SK-N-SH (cell line): ENCODE measurements at regions not wholly inside any gene's neighbourhood (a gene's known extent, or its start where the extent isn't known, plus 50 kb on each side); places are given as distances from the start of the nearest gene placed in this dataset.

Experiments
- CTCF ChIA-PET: fragments of 300-600, 350-600 bp; formaldehyde crosslinking; extraction: SDS; loops from one replicate; lab custom pipeline; 2021; lab: Yijun Ruan, JAX
- POLR2A ChIA-PET: fragments of 350-600 bp; sonication (Branson Sonifier 250); formaldehyde crosslinking; extraction: SDS; loops from one replicate; lab custom pipeline; 2020; ENCODE audit warnings: antibody characterized with exemption, inconsistent platforms; lab: Yijun Ruan, JAX
- DNase-seq: peaks from one replicate; pipeline ENCODE4 v3.0.0; 2012
- H2AFZ ChIP-seq: fragments of 200-600 bp; sonication (generic); 2 replicates; pipeline ENCODE4 v1.8.1; 2016; ENCODE audit warnings: antibody characterized with exemption, mild to moderate bottlenecking, low read depth
- H3F3A ChIP-seq: fragments of 200-600 bp; sonication (generic); replicated peaks from 2 replicates; pipeline ENCODE3; 2016; ENCODE audit warnings: antibody characterized with exemption, mild to moderate bottlenecking; ENCODE audit not compliant: insufficient read depth
- H3K27ac ChIP-seq, 2 experiments: fragments of 200-500 bp in 1 of 2; fragments of 200-600 bp in 1 of 2; sonication (Bioruptor generic) in 1 of 2; sonication (generic), shearing (Covaris generic) in 1 of 2; 2 replicates each; pipeline versions ENCODE4 v1.5.1 to v1.6.1; 2014 to 2016; ENCODE audit warnings: low read depth in 2 of 2, inconsistent platforms in 1 of 2, low read length in 1 of 2, mild to moderate bottlenecking in 1 of 2, mixed read lengths in 1 of 2
- H3K27me3 ChIP-seq: fragments of 200-600 bp; sonication (generic), shearing (Covaris generic); 2 replicates; pipeline ENCODE4 v1.6.1; 2016; ENCODE audit warnings: mixed run types; ENCODE audit not compliant: insufficient read depth
- H3K36me3 ChIP-seq, 2 experiments: fragments of 200-500 bp in 1 of 2; fragments of 200-600 bp in 1 of 2; sonication (Bioruptor generic) in 1 of 2; sonication (generic) in 1 of 2; replicated peaks in 1 of 2; 2 replicates each; pipeline versions ENCODE3 to v1.5.1; 2014 to 2016; ENCODE audit warnings: low read length in 1 of 2, mild to moderate bottlenecking in 1 of 2; ENCODE audit not compliant: insufficient read depth in 2 of 2, control insufficient read depth in 1 of 2
- H3K4me1 ChIP-seq, 2 experiments: fragments of 200-500 bp in 1 of 2; fragments of 200-600 bp in 1 of 2; sonication (Bioruptor generic) in 1 of 2; sonication (generic), shearing (Covaris generic) in 1 of 2; 2 replicates each; pipeline versions ENCODE4 v1.5.1 to v1.6.1; 2014 to 2016; ENCODE audit warnings: low read depth in 1 of 2, low read length in 1 of 2, mixed run types in 1 of 2; ENCODE audit not compliant: insufficient read depth in 2 of 2, control insufficient read depth in 1 of 2
- H3K4me2 ChIP-seq: fragments of 200-600 bp; sonication (generic), shearing (Covaris generic); 2 replicates; pipeline ENCODE4 v1.6.1; 2017; ENCODE audit warnings: mixed run types
- H3K4me3 ChIP-seq, 2 experiments: fragments of 200-500 bp in 1 of 2; fragments of 200-600 bp in 1 of 2; sonication (Bioruptor generic) in 1 of 2; sonication (generic), shearing (Covaris generic) in 1 of 2; 2 replicates each; pipeline versions ENCODE4 v1.5.1 to v1.8.1; 2014 to 2016; ENCODE audit warnings: low read depth in 2 of 2, inconsistent platforms in 1 of 2, low read length in 1 of 2, mild to moderate bottlenecking in 1 of 2, mixed read lengths in 1 of 2, moderate library complexity in 1 of 2
- H3K79me2 ChIP-seq: fragments of 200-600 bp; sonication (generic); 2 replicates; pipeline ENCODE4 v1.8.1; 2017; ENCODE audit warnings: mild to moderate bottlenecking; ENCODE audit not compliant: insufficient read depth
- H3K9ac ChIP-seq: fragments of 200-600 bp; sonication (generic); 2 replicates; pipeline ENCODE4 v1.6.1; 2017; ENCODE audit warnings: mixed run types
- H3K9me2 ChIP-seq: fragments of 200-600 bp; sonication (generic); 2 replicates; pipeline ENCODE4 v1.6.1; 2017; ENCODE audit warnings: mixed run types
- H3K9me3 ChIP-seq: fragments of 200-600 bp; sonication (generic); 2 replicates; pipeline ENCODE4 v1.6.1; 2017; ENCODE audit warnings: mixed run types, mild to moderate bottlenecking, moderate library complexity
- H4K20me1 ChIP-seq: fragments of 200-600 bp; sonication (generic); 2 replicates; pipeline ENCODE4 v1.6.1; 2017; ENCODE audit warnings: mild to moderate bottlenecking, mixed run types; ENCODE audit not compliant: insufficient read depth
- ELF1 ChIP-seq: IDR thresholded peaks from 2 replicates; pipeline ENCODE4 v1.4.0; 2012
- EP300 ChIP-seq, 2 experiments: IDR thresholded peaks; 2 replicates each; pipeline versions ENCODE4 v1.4.0 to v1.6.1; 2012; ENCODE audit warnings: borderline replicate concordance in 1 of 2, low read depth in 1 of 2, low read length in 1 of 2
- FOSL2 ChIP-seq: IDR thresholded peaks from 2 replicates; pipeline ENCODE4 v1.4.0; 2012; ENCODE audit warnings: low read depth, mild to moderate bottlenecking, moderate library complexity, borderline replicate concordance
- FOXJ3 ChIP-seq: sonication (generic); formaldehyde crosslinking; IDR thresholded peaks from 2 replicates; pipeline ENCODE4 v1.5.1; 2020; ENCODE audit warnings: mild to moderate bottlenecking, missing genetic modification reagents
- JUND ChIP-seq: IDR thresholded peaks from 2 replicates; pipeline ENCODE4 v1.4.0; 2012
- MAX ChIP-seq: IDR thresholded peaks from 2 replicates; pipeline ENCODE4 v1.4.0; 2012; ENCODE audit warnings: low read depth
- NFIC ChIP-seq: IDR thresholded peaks from 2 replicates; pipeline ENCODE4 v1.4.0; 2012; ENCODE audit warnings: borderline replicate concordance
- PBX3 ChIP-seq: IDR thresholded peaks from 2 replicates; pipeline ENCODE4; 2012
- POLR2AphosphoS5 ChIP-seq: IDR thresholded peaks from 2 replicates; pipeline ENCODE4 v1.6.1; 2012; ENCODE audit warnings: low read depth, low read length
- RXRA ChIP-seq: IDR thresholded peaks from 2 replicates; pipeline ENCODE4 v1.4.0; 2012; ENCODE audit warnings: low read depth, mild to moderate bottlenecking, borderline replicate concordance
- TAF1 ChIP-seq: IDR thresholded peaks from 2 replicates; pipeline ENCODE4 v1.6.1; 2012; ENCODE audit warnings: low read depth, mild to moderate bottlenecking, low read length, moderate library complexity, borderline replicate concordance
- TCF12 ChIP-seq: IDR thresholded peaks from 2 replicates; pipeline ENCODE4 v1.4.0; 2012
- USF2 ChIP-seq: fragments of 150-350 bp; IDR thresholded peaks from 2 replicates; pipeline ENCODE4 v1.6.1; 2017; ENCODE audit warnings: antibody characterized with exemption, low read length, low read depth, borderline replicate concordance
- YY1 ChIP-seq: IDR thresholded peaks from 2 replicates; pipeline ENCODE4 v1.4.0; 2012; ENCODE audit warnings: low read depth, mild to moderate bottlenecking
- WGBS: methylation state at CpG from one replicate; pipeline ENCODE4 v1.1.6; 2017; ENCODE audit warnings: low lambda C conversion rate; 5-methylcytosine and 5-hydroxymethylcytosine counted together

- CTCF ChIA-PET, result interaction anchor here (1.0 to 1.6 kb wide), 4 partner anchors 10 to 350 kb away, joined by 3 to 8 read pairs (median 4); no protein-coding TSS in a partner anchor
- Histone ChIP-seq H3K4me3 (no peak overlapping the region), H3K79me2 (no peaks in the 10 kb centered on the region), H3K9ac (peak overlapping the region; percentile 8; the same call in 1 of the 2 replicates), H3K36me3 (no peaks in the 10 kb centered on the region), H3K27ac (peak overlapping the region in 1 of 2 experiments; percentile 71; a peak in 2 of 4 replicates), H3K9me2 (no peaks in the 10 kb centered on the region), H3K27me3 (no peaks in the 10 kb centered on the region), H3K9me3 (no peaks in the 10 kb centered on the region), H3K4me2 (peak overlapping the region; percentile 42), H2AFZ (no peak overlapping the region; the same call in 1 of the 2 replicates), H4K20me1 (no peaks in the 10 kb centered on the region), H3F3A (peaks cover 13% of the 10 kb centered on the region)
- DNase-seq, result no peak
- 72% methylated on average over 2 of the region's 2 CpGs for WGBS
- POLR2A ChIA-PET, result no interaction called here
- TF ChIP-seq TCF12 (peak; percentile 14), JUND (peak; percentile 34; the same call in 1 of the 2 replicates), FOXJ3 (no peak), PBX3 (peak; percentile 74), RXRA (peak; percentile 36; the same call in 1 of the 2 replicates), POLR2AphosphoS5 (no peak), NFIC (peak; percentile 43; the same call in 1 of the 2 replicates)
- TF ChIP-seq, all 33 proteins: peak for 5
- H3K4me1 ChIP-seq, result peaks cover 0 to 28% of the 10 kb centered on the region in 2 experiments; a peak in 3 of 4 replicates
Measured at GRCh38 chr2:37472959-37473358, 128.5 kb downstream of the QPCT start.

GRCh38 chr2:37476411-37476810 is 132.0 kb downstream of the QPCT start:
- Histone ChIP-seq H3K4me3 (no peak overlapping the region), H3K9me2 (no peaks in the 10 kb centered on the region), H3K27ac (no peak overlapping the region), H3K9me3 (no peaks in the 10 kb centered on the region), H4K20me1 (no peaks in the 10 kb centered on the region), H3K4me1 (peaks cover 0 to 31% of the 10 kb centered on the region in 2 experiments; a peak in 3 of 4 replicates), H3K27me3 (no peaks in the 10 kb centered on the region), H3K4me2 (no peak overlapping the region), H2AFZ (no peak overlapping the region), H3K79me2 (no peaks in the 10 kb centered on the region), H3F3A (peaks cover 11% of the 10 kb centered on the region), H3K36me3 (no peaks in the 10 kb centered on the region), H3K9ac (no peak overlapping the region)
- WGBS, result 84% methylated on average over 4 of the region's 4 CpGs
- POLR2A ChIA-PET, result interaction anchor here (0.6 kb wide), 1 partner anchor 391 kb away, joined by 3 read pairs; no protein-coding TSS in a partner anchor
- no peak for TF ChIP-seq POLR2AphosphoS5
- TF ChIP-seq YY1, result no peak
- TF ChIP-seq RXRA, result no peak
- no peak for TF ChIP-seq TAF1
- no peak for TF ChIP-seq FOSL2
- no peak for TF ChIP-seq JUND
- TF ChIP-seq NFIC, result no peak
- no peak for TF ChIP-seq MAX
- no peak for TF ChIP-seq EP300 (IDR thresholded peaks at IDR 0.05; ENCODE audit: borderline replicate concordance in 1 of 2, low read depth in 1 of 2, low read length in 1 of 2)
- no peak for TF ChIP-seq ELF1
- no peak for TF ChIP-seq USF2
- no peak for DNase-seq
- CTCF ChIA-PET, result interaction anchor here (1.4 to 1.5 kb wide), 2 partner anchors 15 to 80 kb away, joined by 4 to 5 read pairs; no protein-coding TSS in a partner anchor
